H9 (cell line): ENCODE measurements at regions not wholly inside any gene's neighbourhood (a gene's known extent, or its start where the extent isn't known, plus 50 kb on each side); places are given as distances from the start of the nearest gene placed in this dataset.

Source experiments
- DNase-seq: peaks from one replicate; pipeline ENCODE4 v3.0.0-alpha.2; 2017
- H2AFZ ChIP-seq: one replicate; pipeline ENCODE4 v1.6.1; 2013; ENCODE audit warnings: mild to moderate bottlenecking, low read length, control low read depth, moderate library complexity
- H2AK5ac ChIP-seq: 2 replicates; pipeline ENCODE4 v1.6.1; 2013; ENCODE audit warnings: low read length, control low read depth, mixed read lengths; ENCODE audit not compliant: insufficient read length
- H2BK120ac ChIP-seq: one replicate; pipeline ENCODE4 v1.6.1; 2013; ENCODE audit warnings: low read depth, mild to moderate bottlenecking, low read length, control low read depth, inconsistent platforms; ENCODE audit not compliant: poor library complexity, severe bottlenecking
- H2BK12ac ChIP-seq: 2 replicates; pipeline ENCODE4 v1.6.1; 2013; ENCODE audit warnings: low read length, control low read depth, mixed read lengths, low read depth; ENCODE audit not compliant: insufficient read length
- H2BK15ac ChIP-seq: 2 replicates; pipeline ENCODE4 v1.6.1; 2013; ENCODE audit warnings: low read depth, low read length, control low read depth
- H2BK20ac ChIP-seq: one replicate; pipeline ENCODE4 v1.6.1; 2013; ENCODE audit warnings: low read depth, mild to moderate bottlenecking, low read length, control low read depth, inconsistent platforms; ENCODE audit not compliant: poor library complexity, severe bottlenecking
- H2BK5ac ChIP-seq: 2 replicates; pipeline ENCODE4 v1.6.1; 2013; ENCODE audit warnings: low read length, control low read depth, mixed read lengths; ENCODE audit not compliant: insufficient read length
- H3K14ac ChIP-seq: 2 replicates; pipeline ENCODE4 v1.6.1; 2013; ENCODE audit warnings: low read length, control low read depth; ENCODE audit not compliant: insufficient read depth
- H3K18ac ChIP-seq: 2 replicates; pipeline ENCODE4 v1.6.1; 2013; ENCODE audit warnings: low read depth, mild to moderate bottlenecking, mixed read lengths, low read length, control low read depth; ENCODE audit not compliant: insufficient read length
- H3K23ac ChIP-seq: 2 replicates; pipeline ENCODE4 v1.6.1; 2013; ENCODE audit warnings: low read length, control low read depth, mixed read lengths, low read depth; ENCODE audit not compliant: insufficient read length
- H3K23me2 ChIP-seq: 2 replicates; pipeline ENCODE4 v1.6.1; 2013; ENCODE audit warnings: low read depth, mild to moderate bottlenecking, mixed read lengths, low read length, control low read depth; ENCODE audit not compliant: insufficient read length, poor library complexity, severe bottlenecking
- H3K27ac ChIP-seq: 2 replicates; pipeline ENCODE4 v1.5.1; 2013; ENCODE audit warnings: low read length, control low read depth, mixed read lengths, low read depth; ENCODE audit not compliant: insufficient read length
- H3K27me3 ChIP-seq: 2 replicates; pipeline ENCODE4 v1.6.1; 2013; ENCODE audit warnings: low read length, control low read depth, inconsistent platforms; ENCODE audit not compliant: insufficient read depth
- H3K4ac ChIP-seq: 2 replicates; pipeline ENCODE4 v1.6.1; 2013; ENCODE audit warnings: low read depth, mild to moderate bottlenecking, control low read depth, inconsistent platforms, low read length, moderate library complexity
- H3K4me1 ChIP-seq: 2 replicates; pipeline ENCODE4 v1.6.1; 2013; ENCODE audit warnings: low read length, control low read depth, inconsistent platforms; ENCODE audit not compliant: insufficient read depth
- H3K4me2 ChIP-seq: 2 replicates; pipeline ENCODE4 v1.6.1; 2013; ENCODE audit warnings: low read length, control low read depth, mixed read lengths; ENCODE audit not compliant: insufficient read length, insufficient read depth
- H3K56ac ChIP-seq: 2 replicates; pipeline ENCODE4 v1.6.1; 2013; ENCODE audit warnings: low read depth, mild to moderate bottlenecking, mixed read lengths, low read length, control low read depth; ENCODE audit not compliant: insufficient read length
- H3K79me1 ChIP-seq: 2 replicates; pipeline ENCODE4 v1.6.1; 2013; ENCODE audit warnings: low read depth, mild to moderate bottlenecking, moderate library complexity, low read length, control low read depth, inconsistent platforms; ENCODE audit not compliant: insufficient read depth, poor library complexity, severe bottlenecking
- H3K79me2 ChIP-seq: 2 replicates; pipeline ENCODE4 v1.6.1; 2013; ENCODE audit warnings: low read length, control low read depth, inconsistent platforms; ENCODE audit not compliant: insufficient read depth
- H3K9ac ChIP-seq: 2 replicates; pipeline ENCODE4 v1.6.1; 2013; ENCODE audit warnings: low read length, control low read depth, mixed read lengths; ENCODE audit not compliant: insufficient read length; ENCODE audit errors: extremely low read depth
- H3K9me3 ChIP-seq: one replicate; pipeline ENCODE4 v1.6.1; 2013; ENCODE audit warnings: low read depth, low read length, inconsistent platforms; ENCODE audit not compliant: control insufficient read depth
- H3T11ph ChIP-seq: one replicate; pipeline ENCODE4 v1.6.1; 2013; ENCODE audit warnings: mild to moderate bottlenecking, low read length, control low read depth, inconsistent platforms
- H4K20me1 ChIP-seq: one replicate; pipeline ENCODE4 v1.6.1; 2013; ENCODE audit not compliant: control insufficient read depth, insufficient read length, insufficient read depth
- H4K5ac ChIP-seq: 2 replicates; pipeline ENCODE4 v1.6.1; 2013; ENCODE audit warnings: low read depth, mild to moderate bottlenecking, mixed read lengths, low read length, control low read depth; ENCODE audit not compliant: insufficient read length
- H4K8ac ChIP-seq: replicated peaks from 2 replicates; pipeline ENCODE4 v1.6.1; 2013; ENCODE audit warnings: low read length, control low read depth, mixed read lengths, low read depth; ENCODE audit not compliant: insufficient read length
- H4K91ac ChIP-seq: 2 replicates; pipeline ENCODE4 v1.6.1; 2013; ENCODE audit warnings: low read depth, mild to moderate bottlenecking, moderate library complexity, mixed read lengths, low read length, control low read depth; ENCODE audit not compliant: insufficient read length
- H3K27ac Mint-ChIP-seq, 3 experiments: 2 replicates in 2 of 3; 3 replicates in 1 of 3; pipeline ENCODE4 v1.8.0; 2020 to 2021; ENCODE audit warnings: mixed read lengths in 3 of 3, mild to moderate bottlenecking in 1 of 3, moderate library complexity in 1 of 3
- H3K27me3 Mint-ChIP-seq: 2 replicates; pipeline ENCODE4 v1.8.0; 2021; ENCODE audit warnings: low read depth, mild to moderate bottlenecking, moderate library complexity, mixed read lengths
- H3K36me3 Mint-ChIP-seq, 3 experiments: 2 replicates in 2 of 3; 3 replicates in 1 of 3; pipeline ENCODE4 v1.8.0; 2020 to 2021; ENCODE audit warnings: low read depth in 3 of 3, mixed read lengths in 3 of 3; ENCODE audit not compliant: insufficient read depth in 1 of 3
- H3K4me1 Mint-ChIP-seq, 2 experiments: 2 replicates each; pipeline ENCODE4 v1.8.0; 2020; ENCODE audit warnings: mixed read lengths in 2 of 2
- H3K4me3 Mint-ChIP-seq, 2 experiments: 2 replicates in 1 of 2; 3 replicates in 1 of 2; pipeline ENCODE4 v1.8.0; 2020 to 2021; ENCODE audit warnings: mild to moderate bottlenecking in 2 of 2, mixed read lengths in 2 of 2, moderate library complexity in 1 of 2
- H3K9me3 Mint-ChIP-seq, 2 experiments: 2 replicates in 1 of 2; 3 replicates in 1 of 2; pipeline ENCODE4 v1.8.0; 2020; ENCODE audit warnings: mild to moderate bottlenecking in 2 of 2, mixed read lengths in 2 of 2, moderate library complexity in 1 of 2
- WGBS: extraction: QIAGEN DNeasy Blood & Tissue Kit; methylation state at CpG from one replicate; pipeline ENCODE4 v1.1.7; 2013; ENCODE audit warnings: missing lambda C conversion rate, low lambda C conversion rate, mixed read lengths; ENCODE audit not compliant: insufficient read length; ENCODE audit errors: extremely low coverage; 5-methylcytosine and 5-hydroxymethylcytosine counted together
- TF ChIP-seq, protein P1 (sequence below): fragments of 200-600 bp; sonication (generic); conservative IDR thresholded peaks from 3 replicates; pipeline ENCODE4 v1.8.0; 2021; ENCODE audit warnings: antibody characterized with exemption, mild to moderate bottlenecking

DNA sequence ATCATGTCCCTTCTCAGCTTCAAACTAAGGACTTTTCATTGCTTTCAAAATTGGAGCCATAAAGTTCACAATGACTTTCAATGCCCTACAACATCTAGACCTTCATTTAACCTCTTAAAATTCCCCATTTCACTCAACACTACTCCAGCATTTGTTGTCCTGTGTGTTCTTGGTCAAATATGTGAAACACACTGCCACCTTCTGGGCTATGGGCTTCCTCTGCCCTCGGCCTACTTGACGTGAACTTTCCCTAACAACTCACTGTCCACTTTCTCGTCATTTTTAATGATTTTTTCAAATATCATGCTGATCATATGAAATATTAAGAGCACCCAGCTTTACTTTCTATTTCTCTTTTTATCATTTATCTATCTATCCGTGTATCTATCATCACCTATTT is 2018.4 kb downstream of the NCAM2 start:
- no peak overlapping the region for H3K4me3 Mint-ChIP-seq
- Histone ChIP-seq H3K4me2 (no peak overlapping the region), H3K9me3 (no peaks in the 10 kb centered on the region), H2AFZ (peak overlapping the region; percentile 60), H3K23me2 (no peaks in the 10 kb centered on the region), H3K4me1 (no peaks in the 10 kb centered on the region), H2BK120ac (no peak overlapping the region), H3K56ac (no peak overlapping the region), H3T11ph (no peak overlapping the region), H3K9ac (no peak overlapping the region), H3K79me1 (no peaks in the 10 kb centered on the region), H2BK12ac (no peak overlapping the region), H3K14ac (no peak overlapping the region), H3K79me2 (no peaks in the 10 kb centered on the region), H4K91ac (no peak overlapping the region), H2BK5ac (no peak overlapping the region), H3K4ac (no peak overlapping the region), H2BK20ac (no peak overlapping the region), H3K27me3 (no peaks in the 10 kb centered on the region), H2BK15ac (no peak overlapping the region), H2AK5ac (no peak overlapping the region), H3K27ac (no peak overlapping the region), H4K8ac (no peak overlapping the region), H3K18ac (no peak overlapping the region), H3K23ac (no peak overlapping the region), H4K20me1 (no peaks in the 10 kb centered on the region), H4K5ac (no peak overlapping the region)
- no peaks in the 10 kb centered on the region for H3K27me3 Mint-ChIP-seq
- H3K4me1 Mint-ChIP-seq: no peaks in the 10 kb centered on the region
- WGBS: 100% methylated on average over 1 of the region's 4 CpGs
- peak; percentile 45 for DNase-seq
- TF ChIP-seq, protein P1, sequence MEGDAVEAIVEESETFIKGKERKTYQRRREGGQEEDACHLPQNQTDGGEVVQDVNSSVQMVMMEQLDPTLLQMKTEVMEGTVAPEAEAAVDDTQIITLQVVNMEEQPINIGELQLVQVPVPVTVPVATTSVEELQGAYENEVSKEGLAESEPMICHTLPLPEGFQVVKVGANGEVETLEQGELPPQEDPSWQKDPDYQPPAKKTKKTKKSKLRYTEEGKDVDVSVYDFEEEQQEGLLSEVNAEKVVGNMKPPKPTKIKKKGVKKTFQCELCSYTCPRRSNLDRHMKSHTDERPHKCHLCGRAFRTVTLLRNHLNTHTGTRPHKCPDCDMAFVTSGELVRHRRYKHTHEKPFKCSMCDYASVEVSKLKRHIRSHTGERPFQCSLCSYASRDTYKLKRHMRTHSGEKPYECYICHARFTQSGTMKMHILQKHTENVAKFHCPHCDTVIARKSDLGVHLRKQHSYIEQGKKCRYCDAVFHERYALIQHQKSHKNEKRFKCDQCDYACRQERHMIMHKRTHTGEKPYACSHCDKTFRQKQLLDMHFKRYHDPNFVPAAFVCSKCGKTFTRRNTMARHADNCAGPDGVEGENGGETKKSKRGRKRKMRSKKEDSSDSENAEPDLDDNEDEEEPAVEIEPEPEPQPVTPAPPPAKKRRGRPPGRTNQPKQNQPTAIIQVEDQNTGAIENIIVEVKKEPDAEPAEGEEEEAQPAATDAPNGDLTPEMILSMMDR: peak; percentile 74
- H3K27ac Mint-ChIP-seq: no peak overlapping the region
- H3K9me3 Mint-ChIP-seq: no peaks in the 10 kb centered on the region
- no peaks in the 10 kb centered on the region; a peak in 1 of 7 replicates for H3K36me3 Mint-ChIP-seq
